ENCODE measurements at regions not wholly inside any gene's neighbourhood (a gene's known extent, or its start where the extent isn't known, plus 50 kb on each side); places are given as distances from the start of the nearest gene placed in this dataset.

GRCh38 chr14:43232261-43232660, 1274.8 kb downstream of the FSCB start:
- TF ChIP-seq CTCF (IDR thresholded peaks at IDR 0.05 in 8 of 11, conservative IDR thresholded peaks at IDR 0.05 in 3 of 11) = no peak
- TF ChIP-seq POLR2AphosphoS5 (IDR thresholded peaks at IDR 0.05) = no peak

Measured in spleen (tissue), 7 donors.